ENCODE measurements at regions not wholly inside any gene's neighbourhood (a gene's known extent, or its start where the extent isn't known, plus 50 kb on each side); places are given as distances from the start of the nearest gene placed in this dataset.

- Histone ChIP-seq H3K9ac (ENCODE audit: low read length) (no peak overlapping the region), H3K27ac (ENCODE audit: low read length) (no peak overlapping the region), H4K20me1 (ENCODE audit: insufficient read depth, low read length) (no peaks in the 10 kb centered on the region), H3K9me3 (replicated peaks; ENCODE audit: insufficient read depth, low read length) (no peaks in the 10 kb centered on the region), H3K27me3 (replicated peaks; ENCODE audit: insufficient read depth, low read length) (no peaks in the 10 kb centered on the region), H3K9me2 (replicated peaks; ENCODE audit: insufficient read depth, low read length) (no peaks in the 10 kb centered on the region), H3K4me3 (ENCODE audit: low read length) (no peak overlapping the region), H3K36me3 (replicated peaks; ENCODE audit: insufficient read depth, low read length) (no peaks in the 10 kb centered on the region), H3K4me1 (ENCODE audit: low read length) (no peaks in the 10 kb centered on the region), H2AFZ (ENCODE audit: low read length) (no peak overlapping the region), H3K79me2 (ENCODE audit: low read length) (no peaks in the 10 kb centered on the region), H3K4me2 (ENCODE audit: low read depth, low read length) (no peak overlapping the region), H3F3A (ENCODE audit: insufficient read depth, low read length) (no peaks in the 10 kb centered on the region)
- DNase-seq = no peak
- TF ChIP-seq CTCF (IDR thresholded peaks at IDR 0.05; ENCODE audit: low read length) (no peak), EZH2 (optimal IDR thresholded peaks at IDR 0.05; ENCODE audit: low read depth, low read length) (no peak), EZH2phosphoT487 (IDR thresholded peaks at IDR 0.05; ENCODE audit: low read length) (no peak)
These were observed 308.9 kb upstream of the EXOC2 start for GRCh38 chr6:1001655-1002349.

- Histone ChIP-seq H3K27ac (ENCODE audit: low read length) (no peak overlapping the region), H3K4me2 (ENCODE audit: low read depth, low read length) (no peak overlapping the region), H3K9ac (ENCODE audit: low read length) (no peak overlapping the region), H4K20me1 (ENCODE audit: insufficient read depth, low read length) (no peaks in the 10 kb centered on the region), H3K79me2 (ENCODE audit: low read length) (no peaks in the 10 kb centered on the region), H3K4me1 (ENCODE audit: low read length) (no peaks in the 10 kb centered on the region), H2AFZ (ENCODE audit: low read length) (no peak overlapping the region), H3K9me3 (replicated peaks; ENCODE audit: insufficient read depth, low read length) (no peaks in the 10 kb centered on the region), H3K36me3 (replicated peaks; ENCODE audit: insufficient read depth, low read length) (no peaks in the 10 kb centered on the region), H3F3A (ENCODE audit: insufficient read depth, low read length) (no peaks in the 10 kb centered on the region), H3K9me2 (replicated peaks; ENCODE audit: insufficient read depth, low read length) (no peaks in the 10 kb centered on the region), H3K4me3 (ENCODE audit: low read length) (no peak overlapping the region), H3K27me3 (replicated peaks; ENCODE audit: insufficient read depth, low read length) (no peaks in the 10 kb centered on the region)
- DNase-seq = no peak
- no peak for TF ChIP-seq EZH2 (optimal IDR thresholded peaks at IDR 0.05; ENCODE audit: low read depth, low read length)
- no peak for TF ChIP-seq CTCF (IDR thresholded peaks at IDR 0.05; ENCODE audit: low read length)
- no peak for TF ChIP-seq EZH2phosphoT487 (IDR thresholded peaks at IDR 0.05; ENCODE audit: low read length)
These were observed 306.6 kb upstream of the EXOC2 start for GRCh38 chr6:999552-999951.

- TF ChIP-seq EZH2phosphoT487 (IDR thresholded peaks at IDR 0.05; ENCODE audit: low read length) (no peak), CTCF (IDR thresholded peaks at IDR 0.05; ENCODE audit: low read length) (no peak), EZH2 (optimal IDR thresholded peaks at IDR 0.05; ENCODE audit: low read depth, low read length) (no peak)
- H3F3A ChIP-seq (ENCODE audit: insufficient read depth, low read length) = no peaks in the 10 kb centered on the region
- no peaks in the 10 kb centered on the region for H3K9me3 ChIP-seq (replicated peaks; ENCODE audit: insufficient read depth, low read length)
- no peaks in the 10 kb centered on the region for H3K9me2 ChIP-seq (replicated peaks; ENCODE audit: insufficient read depth, low read length)
- H3K9ac ChIP-seq (ENCODE audit: low read length) = no peak overlapping the region
- H2AFZ ChIP-seq (ENCODE audit: low read length) = no peak overlapping the region
- no peaks in the 10 kb centered on the region for H3K36me3 ChIP-seq (replicated peaks; ENCODE audit: insufficient read depth, low read length)
- no peaks in the 10 kb centered on the region for H4K20me1 ChIP-seq (ENCODE audit: insufficient read depth, low read length)
- H3K27me3 ChIP-seq (replicated peaks; ENCODE audit: insufficient read depth, low read length) = no peaks in the 10 kb centered on the region
- H3K4me1 ChIP-seq (ENCODE audit: low read length) = no peaks in the 10 kb centered on the region
- no peaks in the 10 kb centered on the region for H3K79me2 ChIP-seq (ENCODE audit: low read length)
- H3K4me2 ChIP-seq (ENCODE audit: low read depth, low read length) = no peak overlapping the region
- H3K27ac ChIP-seq (ENCODE audit: low read length) = no peak overlapping the region
- no peak for DNase-seq
- H3K4me3 ChIP-seq (ENCODE audit: low read length) = no peak overlapping the region
These were observed 305.6 kb upstream of the EXOC2 start for GRCh38 chr6:998551-998950.

Measured in MM.1S (cell line).